IMR-90 (cell line): ENCODE measurements at regions not wholly inside any gene's neighbourhood (a gene's known extent, or its start where the extent isn't known, plus 50 kb on each side); places are given as distances from the start of the nearest gene placed in this dataset.

Experiments used
- ATAC-seq: fragments of 200-7000 bp; cut with Tn5 transposase; 2 replicates; pipeline ENCODE4 v1.9.1; 2020; ENCODE audit warnings: low read depth, mild to moderate bottlenecking, moderate library complexity
- BruUV-seq: library from RNA; stranded (reverse); fragments of 400-500 nt; replicated peaks from 2 replicates; lab custom pipeline; 2021; lab: Mats Ljungman, UMichigan
- CTCF ChIA-PET: fragments of 300-600 bp; formaldehyde crosslinking; extraction: SDS; loops from one replicate; lab custom pipeline; 2021; ENCODE audit warnings: antibody characterized with exemption; lab: Yijun Ruan, JAX
- POLR2A ChIA-PET: fragments of 300-600 bp; sonication (Branson Sonifier 250); formaldehyde crosslinking; loops from one replicate; lab custom pipeline; 2022; ENCODE audit warnings: antibody characterized with exemption; ENCODE audit not compliant: unreplicated experiment; lab: Charles Lee
- DNase-seq: peaks from one replicate; pipeline ENCODE4 v3.0.0; 2013
- H2AFZ ChIP-seq: replicated peaks from 2 replicates; pipeline ENCODE3; 2013; ENCODE audit warnings: low read length, mild to moderate bottlenecking; ENCODE audit not compliant: poor library complexity
- H2AK5ac ChIP-seq: 2 replicates; pipeline ENCODE4 v1.6.1; 2013; ENCODE audit warnings: low read depth, low read length, inconsistent platforms
- H2AK9ac ChIP-seq: replicated peaks from 2 replicates; pipeline ENCODE3; 2013; ENCODE audit warnings: mild to moderate bottlenecking, low read depth, low read length, moderate library complexity; ENCODE audit not compliant: poor library complexity
- H2BK120ac ChIP-seq: 2 replicates; pipeline ENCODE4 v1.6.1; 2013; ENCODE audit warnings: low read depth, low read length, inconsistent platforms
- H2BK15ac ChIP-seq: 3 replicates; pipeline ENCODE4 v1.6.1; 2013; ENCODE audit warnings: low read depth, low read length, inconsistent platforms
- H2BK20ac ChIP-seq: 2 replicates; pipeline ENCODE4 v1.6.1; 2013; ENCODE audit warnings: low read depth, mild to moderate bottlenecking, inconsistent platforms, low read length, moderate library complexity
- H2BK5ac ChIP-seq: 2 replicates; pipeline ENCODE4 v1.6.1; 2013; ENCODE audit warnings: mild to moderate bottlenecking, low read depth, low read length, inconsistent platforms; ENCODE audit not compliant: poor library complexity, severe bottlenecking
- H3K14ac ChIP-seq: replicated peaks from 2 replicates; pipeline ENCODE4 v1.6.1; 2013; ENCODE audit warnings: low read depth, low read length, inconsistent platforms
- H3K18ac ChIP-seq: 2 replicates; pipeline ENCODE4 v1.6.1; 2013; ENCODE audit warnings: low read depth, low read length, control low read depth
- H3K23ac ChIP-seq: 2 replicates; pipeline ENCODE4 v1.6.1; 2013; ENCODE audit warnings: low read depth, low read length, inconsistent platforms
- H3K27ac ChIP-seq: 2 replicates; pipeline ENCODE4 v1.5.1; 2013; ENCODE audit warnings: mild to moderate bottlenecking, control low read depth, low read length; ENCODE audit not compliant: insufficient read depth
- H3K27me3 ChIP-seq: 2 replicates; pipeline ENCODE4 v1.6.1; 2013; ENCODE audit warnings: low read length; ENCODE audit not compliant: control insufficient read depth, insufficient read depth
- H3K36me3 ChIP-seq: 2 replicates; pipeline ENCODE4 v1.6.1; 2013; ENCODE audit warnings: low read length, mixed read lengths; ENCODE audit not compliant: control insufficient read depth, insufficient read depth
- H3K4ac ChIP-seq: 2 replicates; pipeline ENCODE4 v1.6.1; 2013; ENCODE audit warnings: low read depth, low read length, inconsistent platforms
- H3K4me1 ChIP-seq: 2 replicates; pipeline ENCODE4 v1.6.1; 2013; ENCODE audit warnings: low read length, mixed read lengths; ENCODE audit not compliant: control insufficient read depth, insufficient read depth
- H3K4me2 ChIP-seq: 2 replicates; pipeline ENCODE4 v1.6.1; 2013; ENCODE audit warnings: low read depth, mild to moderate bottlenecking, control low read depth, low read length, moderate library complexity
- H3K4me3 ChIP-seq: 2 replicates; pipeline ENCODE4 v1.5.1; 2013; ENCODE audit warnings: low read depth, mild to moderate bottlenecking, control low read depth, low read length, moderate library complexity; ENCODE audit not compliant: insufficient read depth
- H3K56ac ChIP-seq: 2 replicates; pipeline ENCODE4 v1.6.1; 2013; ENCODE audit warnings: low read length, inconsistent platforms; ENCODE audit not compliant: insufficient read depth; ENCODE audit errors: extremely low read depth
- H3K79me1 ChIP-seq, 2 experiments: 2 replicates each; pipeline ENCODE4 v1.6.1; 2013; ENCODE audit warnings: low read length in 2 of 2, inconsistent platforms in 1 of 2, low read depth in 1 of 2
- H3K9ac ChIP-seq: 2 replicates; pipeline ENCODE4 v1.6.1; 2013; ENCODE audit warnings: low read depth, low read length, control low read depth
- H3K9me1 ChIP-seq: 2 replicates; pipeline ENCODE4 v1.6.1; 2013; ENCODE audit warnings: low read length, inconsistent platforms; ENCODE audit not compliant: insufficient read depth
- H3K9me3 ChIP-seq: 2 replicates; pipeline ENCODE4 v1.6.1; 2013; ENCODE audit warnings: low read length; ENCODE audit not compliant: control insufficient read depth, insufficient read depth
- H4K20me1 ChIP-seq: 2 replicates; pipeline ENCODE4 v1.6.1; 2013; ENCODE audit warnings: low read length, inconsistent platforms; ENCODE audit not compliant: insufficient read depth
- H4K5ac ChIP-seq: 2 replicates; pipeline ENCODE4 v1.6.1; 2013; ENCODE audit warnings: mild to moderate bottlenecking, low read depth, low read length, control low read depth
- H4K8ac ChIP-seq, 2 experiments: 2 replicates each; pipeline ENCODE4 v1.6.1; 2013; ENCODE audit warnings: low read depth in 2 of 2, low read length in 2 of 2, control low read depth in 1 of 2, inconsistent platforms in 1 of 2
- H4K91ac ChIP-seq: 2 replicates; pipeline ENCODE4 v1.6.1; 2013; ENCODE audit warnings: low read depth, low read length, inconsistent platforms; ENCODE audit not compliant: insufficient read depth
- BHLHE40 ChIP-seq: fragments of 150-350 bp; IDR thresholded peaks from 2 replicates; pipeline ENCODE4 v1.6.1; 2016; ENCODE audit warnings: mild to moderate bottlenecking, low read depth, low read length
- CEBPB ChIP-seq: IDR thresholded peaks from 2 replicates; pipeline ENCODE4 v1.6.1; 2012; ENCODE audit warnings: low read depth, low read length, improper control_type of control experiment
- CHD1 ChIP-seq: IDR thresholded peaks from 2 replicates; pipeline ENCODE4 v1.6.1; 2012; ENCODE audit warnings: low read depth, low read length, improper control_type of control experiment
- CTCF ChIP-seq: conservative IDR thresholded peaks from 2 replicates; pipeline ENCODE4 v1.5.1; 2012; ENCODE audit warnings: mild to moderate bottlenecking, low read depth, low read length, improper control_type of control experiment
- ELK1 ChIP-seq: fragments of 150-350 bp; IDR thresholded peaks from 2 replicates; pipeline ENCODE4 v1.6.1; 2016; ENCODE audit warnings: low read depth, mild to moderate bottlenecking, low read length, moderate library complexity, borderline replicate concordance
- FOS ChIP-seq: fragments of 150-350 bp; IDR thresholded peaks from 2 replicates; pipeline ENCODE4 v1.6.1; 2016; ENCODE audit warnings: low read depth, low read length
- MAFK ChIP-seq: IDR thresholded peaks from 2 replicates; pipeline ENCODE4 v1.6.1; 2012; ENCODE audit warnings: low read depth, low read length, improper control_type of control experiment
- MAZ ChIP-seq: IDR thresholded peaks from 2 replicates; pipeline ENCODE4 v1.6.1; 2012; ENCODE audit warnings: low read depth, mild to moderate bottlenecking, low read length, improper control_type of control experiment, moderate library complexity, borderline replicate concordance
- MXI1 ChIP-seq: IDR thresholded peaks from 2 replicates; pipeline ENCODE4 v1.6.1; 2012; ENCODE audit warnings: low read depth, mild to moderate bottlenecking, low read length, moderate library complexity, borderline replicate concordance
- NFE2L2 ChIP-seq: fragments of 150-350 bp; IDR thresholded peaks from 2 replicates; pipeline ENCODE4 v1.6.1; 2016; ENCODE audit warnings: low read depth, mild to moderate bottlenecking, low read length
- POLR2A ChIP-seq: IDR thresholded peaks from 2 replicates; pipeline ENCODE4 v1.6.1; 2012; ENCODE audit warnings: mild to moderate bottlenecking, low read depth, low read length
- RAD21 ChIP-seq: IDR thresholded peaks from 2 replicates; pipeline ENCODE4 v1.6.1; 2012; ENCODE audit warnings: low read length, improper control_type of control experiment
- RCOR1 ChIP-seq: IDR thresholded peaks from 2 replicates; pipeline ENCODE4 v1.6.1; 2012; ENCODE audit warnings: mild to moderate bottlenecking, low read length, improper control_type of control experiment; ENCODE audit not compliant: insufficient replicate concordance
- RFX5 ChIP-seq: IDR thresholded peaks from 2 replicates; pipeline ENCODE4 v1.8.0; 2012; ENCODE audit warnings: low read depth, mild to moderate bottlenecking, low read length, moderate library complexity
- SMC3 ChIP-seq: fragments of 150-350 bp; IDR thresholded peaks from 2 replicates; pipeline ENCODE4 v1.6.1; 2016; ENCODE audit warnings: low read depth, mild to moderate bottlenecking, antibody characterized with exemption, low read length, moderate library complexity
- USF2 ChIP-seq: fragments of 150-350 bp; IDR thresholded peaks from 2 replicates; pipeline ENCODE4 v1.6.1; 2017; ENCODE audit warnings: mild to moderate bottlenecking, antibody characterized with exemption, low read length, low read depth
- WGBS, 2 experiments: methylation state at CpG; one replicate each; pipeline versions ENCODE4 v1.1.5 to v1.1.7; 2013; ENCODE audit warnings: missing lambda C conversion rate in 2 of 2; ENCODE audit not compliant: insufficient read length in 1 of 2; ENCODE audit errors: extremely low coverage in 2 of 2; 5-methylcytosine and 5-hydroxymethylcytosine counted together
- dilution Hi-C: fragments of 300-500 bp; cut with HindIII; formaldehyde crosslinking; loops from one replicate; pipeline ENCODE4 v1.14.3; 2018; ENCODE audit warnings: low sequenced_read_pairs; ENCODE audit not compliant: unreplicated experiment
- in situ Hi-C: fragments of 300-500 bp; cut with MboI; formaldehyde crosslinking; loops from 3 replicates; pipeline ENCODE4 v1.14.3; 2019; ENCODE audit warnings: low sequenced_read_pairs, inconsistent platforms, mixed read lengths
- intact Hi-C: fragments of 100-400 bp; cut with micrococcal nuclease; formaldehyde crosslinking; loops from 2 replicates; pipeline ENCODE4 v1.10.0; 2022

GRCh38 chr16:8026450-8026849 is 563.9 kb downstream of the TMEM114 start:
- H2BK15ac ChIP-seq: no peak overlapping the region
- no peaks in the 10 kb centered on the region for H3K27me3 ChIP-seq
- no peak overlapping the region for H2BK120ac ChIP-seq
- no peak overlapping the region for H2BK20ac ChIP-seq
- POLR2A ChIA-PET: no interaction called here
- dilution Hi-C loops: no loop called here
- no peak overlapping the region for H3K14ac ChIP-seq
- no peak overlapping the region for H3K18ac ChIP-seq
- DNase-seq: no peak
- H3K27ac ChIP-seq: no peak overlapping the region
- H3K36me3 ChIP-seq: no peaks in the 10 kb centered on the region
- no peak for TF ChIP-seq FOS
- TF ChIP-seq CEBPB: no peak
- no peak for TF ChIP-seq NFE2L2
- TF ChIP-seq USF2: no peak
- TF ChIP-seq MXI1: no peak
- TF ChIP-seq POLR2A: no peak
- TF ChIP-seq CTCF: no peak
- no peak for TF ChIP-seq RCOR1
- TF ChIP-seq ELK1: no peak
- no peak for TF ChIP-seq SMC3
- TF ChIP-seq MAFK: no peak
- no peak for TF ChIP-seq MAZ
- no peak for TF ChIP-seq CHD1
- no peak for TF ChIP-seq RAD21
- no peak for TF ChIP-seq BHLHE40
- no peak for TF ChIP-seq RFX5
- no peak overlapping the region for H4K8ac ChIP-seq
- no peaks in the 10 kb centered on the region for H3K9me1 ChIP-seq
- no peaks in the 10 kb centered on the region for H3K4me1 ChIP-seq
- CTCF ChIA-PET: no interaction called here
- no peak overlapping the region for H3K4me2 ChIP-seq
- no peak overlapping the region for H3K56ac ChIP-seq
- no peaks in the 10 kb centered on the region for H3K79me1 ChIP-seq
- H3K4ac ChIP-seq: no peak overlapping the region
- ATAC-seq: no peak
- no peak overlapping the region for H4K91ac ChIP-seq
- H4K5ac ChIP-seq: no peak overlapping the region
- no peak overlapping the region for H3K4me3 ChIP-seq
- WGBS, 2 experiments: 0% methylated on average over 1 of the region's 5 CpGs; no CpG with 5 or more reads in 1 of the 2 experiments
- no peak overlapping the region for H3K9ac ChIP-seq
- no peak overlapping the region for H2AK5ac ChIP-seq
- no peaks in the 10 kb centered on the region for H4K20me1 ChIP-seq
- H3K23ac ChIP-seq: no peak overlapping the region
- intact Hi-C loops: no loop called here
- in situ Hi-C loops: no loop called here
- no TSS peak for BruUV-seq
- H3K9me3 ChIP-seq: 0 out of 2 replicates have a peak, but pooled peaks cover 4% of the 10 kb centered on the region
- no peak overlapping the region for H2AFZ ChIP-seq
- no peak overlapping the region for H2AK9ac ChIP-seq
- H2BK5ac ChIP-seq: no peak overlapping the region
